Nephron progenitor cell (in vitro differentiated cells): ENCODE measurements at regions not wholly inside any gene's neighbourhood (a gene's known extent, or its start where the extent isn't known, plus 50 kb on each side); places are given as distances from the start of the nearest gene placed in this dataset.

Experiments
- DNase-seq: peaks from one replicate; pipeline ENCODE4 v3.0.0; 2021
- H3K27ac Mint-ChIP-seq: 2 replicates; pipeline ENCODE4 v1.8.0; 2021; ENCODE audit warnings: mild to moderate bottlenecking, moderate library complexity, mixed read lengths
- H3K27me3 Mint-ChIP-seq: 2 replicates; pipeline ENCODE4 v1.8.0; 2021; ENCODE audit warnings: mild to moderate bottlenecking, low read depth, mixed read lengths; ENCODE audit not compliant: poor library complexity
- H3K36me3 Mint-ChIP-seq: 2 replicates; pipeline ENCODE4 v1.8.0; 2021; ENCODE audit warnings: low read depth, mixed read lengths
- H3K4me1 Mint-ChIP-seq: 2 replicates; pipeline ENCODE4 v1.8.0; 2021; ENCODE audit warnings: mixed read lengths
- H3K4me3 Mint-ChIP-seq: 2 replicates; pipeline ENCODE4 v1.8.0; 2021; ENCODE audit warnings: mild to moderate bottlenecking, moderate library complexity, mixed read lengths
- H3K9me3 Mint-ChIP-seq: 2 replicates; pipeline ENCODE4 v1.8.0; 2021; ENCODE audit warnings: mild to moderate bottlenecking, moderate library complexity, mixed read lengths
- TF ChIP-seq, protein P1 (sequence below): fragments of 200-600 bp; sonication (generic); IDR thresholded peaks from 2 replicates; pipeline ENCODE4 v1.5.0; 2021; ENCODE audit warnings: antibody characterized with exemption

DNA sequence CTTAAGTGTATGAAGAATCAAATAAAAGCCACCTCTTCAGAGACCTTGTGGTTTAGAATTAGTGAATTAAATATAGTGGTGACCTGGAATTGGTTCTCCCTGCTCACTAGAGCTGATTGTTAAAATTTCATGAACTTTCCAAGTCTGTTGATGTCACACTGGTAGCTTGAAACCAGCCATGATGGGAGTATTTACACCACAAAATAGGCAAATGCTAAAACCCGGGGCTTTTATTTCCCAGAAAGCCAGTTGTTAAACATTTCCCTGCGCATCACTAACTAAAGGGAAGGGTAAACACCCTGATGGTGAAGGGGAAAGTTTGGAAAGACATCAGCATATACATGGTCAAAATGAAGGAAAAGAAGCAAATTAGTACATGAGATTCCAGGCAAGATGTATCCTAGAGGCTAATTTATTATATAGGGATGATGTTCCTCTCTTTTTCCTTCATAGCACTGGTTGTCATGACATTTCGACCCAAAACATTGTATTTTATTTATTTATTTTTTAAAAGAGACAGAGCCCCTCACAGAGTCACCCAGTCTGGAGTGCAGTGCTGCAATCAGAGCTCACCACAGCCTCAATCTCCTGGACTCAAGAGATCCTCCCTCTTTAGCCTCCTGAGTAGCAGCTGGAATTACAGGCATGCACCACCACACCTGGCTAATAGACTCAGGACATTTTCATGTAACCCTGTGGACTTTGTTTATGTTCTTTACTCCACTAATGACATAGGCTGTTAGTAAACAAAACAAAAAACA, 123.2 kb downstream of the RIN2 start:
- TF ChIP-seq, protein P1, sequence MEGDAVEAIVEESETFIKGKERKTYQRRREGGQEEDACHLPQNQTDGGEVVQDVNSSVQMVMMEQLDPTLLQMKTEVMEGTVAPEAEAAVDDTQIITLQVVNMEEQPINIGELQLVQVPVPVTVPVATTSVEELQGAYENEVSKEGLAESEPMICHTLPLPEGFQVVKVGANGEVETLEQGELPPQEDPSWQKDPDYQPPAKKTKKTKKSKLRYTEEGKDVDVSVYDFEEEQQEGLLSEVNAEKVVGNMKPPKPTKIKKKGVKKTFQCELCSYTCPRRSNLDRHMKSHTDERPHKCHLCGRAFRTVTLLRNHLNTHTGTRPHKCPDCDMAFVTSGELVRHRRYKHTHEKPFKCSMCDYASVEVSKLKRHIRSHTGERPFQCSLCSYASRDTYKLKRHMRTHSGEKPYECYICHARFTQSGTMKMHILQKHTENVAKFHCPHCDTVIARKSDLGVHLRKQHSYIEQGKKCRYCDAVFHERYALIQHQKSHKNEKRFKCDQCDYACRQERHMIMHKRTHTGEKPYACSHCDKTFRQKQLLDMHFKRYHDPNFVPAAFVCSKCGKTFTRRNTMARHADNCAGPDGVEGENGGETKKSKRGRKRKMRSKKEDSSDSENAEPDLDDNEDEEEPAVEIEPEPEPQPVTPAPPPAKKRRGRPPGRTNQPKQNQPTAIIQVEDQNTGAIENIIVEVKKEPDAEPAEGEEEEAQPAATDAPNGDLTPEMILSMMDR = no peak
- peaks cover 35% of the 10 kb centered on the region for H3K4me1 Mint-ChIP-seq
- peaks cover 5% of the 10 kb centered on the region for H3K27me3 Mint-ChIP-seq
- H3K9me3 Mint-ChIP-seq = no peaks in the 10 kb centered on the region
- no peak overlapping the region for H3K4me3 Mint-ChIP-seq
- H3K36me3 Mint-ChIP-seq = peaks cover 42% of the 10 kb centered on the region
- H3K27ac Mint-ChIP-seq = no peak overlapping the region
- DNase-seq = no peak

DNA sequence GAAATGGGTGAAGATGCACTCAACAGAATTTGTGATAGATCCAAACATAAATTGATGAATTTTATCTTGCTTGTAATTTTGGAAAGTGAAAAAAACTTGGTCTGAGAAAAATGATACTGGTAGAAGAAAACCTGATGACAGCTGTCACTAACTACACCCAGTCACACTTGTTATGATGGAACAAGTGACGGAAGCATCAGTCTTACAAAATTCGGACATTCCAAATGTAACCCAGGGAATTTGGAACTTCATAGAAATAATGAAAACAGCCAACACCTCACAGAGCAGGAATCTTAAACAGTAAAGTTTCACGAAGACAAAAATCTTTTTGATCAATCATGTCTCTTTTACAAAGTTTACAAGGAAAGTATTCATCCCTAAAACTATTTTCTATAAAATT, 123.9 kb downstream of the RIN2 start:
- peaks cover 5% of the 10 kb centered on the region for H3K27me3 Mint-ChIP-seq
- no peak overlapping the region for H3K4me3 Mint-ChIP-seq
- peaks cover 40% of the 10 kb centered on the region for H3K4me1 Mint-ChIP-seq
- no peak overlapping the region for H3K27ac Mint-ChIP-seq
- no peak for DNase-seq
- H3K9me3 Mint-ChIP-seq = no peaks in the 10 kb centered on the region
- TF ChIP-seq, protein P1 = no peak
- peaks cover 41% of the 10 kb centered on the region for H3K36me3 Mint-ChIP-seq

DNA sequence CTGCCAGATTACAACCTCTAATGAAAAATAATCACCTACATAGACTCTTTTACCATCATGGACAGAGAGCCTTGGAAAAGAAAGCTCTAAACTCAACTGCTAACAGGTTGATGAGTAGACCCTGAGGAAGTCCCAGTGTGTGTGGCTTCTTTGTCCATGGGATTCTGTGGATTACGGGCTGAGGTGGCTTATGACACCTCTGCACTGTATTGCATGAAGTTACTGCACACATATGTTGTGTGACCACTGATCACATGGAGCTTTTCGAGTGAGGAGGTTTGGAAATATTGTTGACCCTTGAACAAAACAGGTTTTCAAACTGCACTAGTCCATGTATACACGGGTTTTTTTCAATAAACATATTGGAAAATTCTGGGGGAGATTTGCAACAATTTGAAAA, 124.4 kb downstream of the RIN2 start:
- no peak overlapping the region for H3K27ac Mint-ChIP-seq

DNA sequence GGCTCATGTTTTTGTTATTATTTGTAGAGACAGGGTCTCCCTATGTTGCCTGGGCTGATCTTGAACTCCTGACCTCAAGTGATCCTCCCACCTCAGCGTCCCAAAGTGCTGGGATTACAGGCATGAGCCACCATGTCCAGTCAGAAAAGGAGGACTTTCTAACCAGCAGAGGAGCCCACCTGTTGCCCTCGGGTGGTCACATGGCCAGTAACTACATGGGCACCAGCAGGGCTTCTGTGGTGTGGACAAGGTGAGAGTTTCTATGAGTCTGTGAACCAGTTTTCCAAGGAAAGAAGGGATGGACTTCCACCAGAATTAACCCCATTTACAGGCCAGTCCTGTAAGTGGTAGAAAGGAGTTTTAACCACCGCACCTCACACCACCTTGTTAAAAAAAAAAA, 125.4 kb downstream of the RIN2 start:
- Mint-ChIP-seq H3K9me3 (no peaks in the 10 kb centered on the region), H3K36me3 (peaks cover 26% of the 10 kb centered on the region), H3K4me3 (no peak overlapping the region), H3K27ac (no peak overlapping the region), H3K4me1 (peaks cover 53% of the 10 kb centered on the region), H3K27me3 (peaks cover 5% of the 10 kb centered on the region)
- DNase-seq = no peak
- TF ChIP-seq, protein P1 = no peak

More for the DNA sequence above, 124.4 kb downstream of the RIN2 start:
- H3K27me3 Mint-ChIP-seq = peaks cover 5% of the 10 kb centered on the region
- H3K4me1 Mint-ChIP-seq = peaks cover 43% of the 10 kb centered on the region
- DNase-seq = no peak
- TF ChIP-seq, protein P1 = no peak
- no peaks in the 10 kb centered on the region for H3K9me3 Mint-ChIP-seq
- H3K36me3 Mint-ChIP-seq = peaks cover 36% of the 10 kb centered on the region
- no peak overlapping the region for H3K4me3 Mint-ChIP-seq

DNA sequence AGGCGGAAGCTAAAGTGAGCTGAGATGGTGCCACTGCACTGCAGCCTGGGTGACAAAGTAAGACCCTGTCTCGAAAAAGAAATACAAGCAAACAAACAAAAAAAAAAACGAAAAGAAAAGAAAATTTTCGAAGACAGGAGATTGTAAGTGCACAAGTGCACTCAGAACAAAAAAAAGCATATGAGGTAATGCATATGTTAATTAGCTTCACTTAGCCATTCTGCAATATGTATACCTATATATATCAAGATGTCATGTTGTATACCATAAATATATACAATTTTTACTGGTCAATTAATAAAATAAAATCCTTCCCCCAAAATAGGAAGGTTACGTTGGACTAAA, 127.5 kb downstream of the RIN2 start:
- H3K9me3 Mint-ChIP-seq = peaks cover 5% of the 10 kb centered on the region

More for the DNA sequence above, 127.5 kb downstream of the RIN2 start:
- H3K4me3 Mint-ChIP-seq = no peak overlapping the region
- DNase-seq = no peak
- peaks cover 71% of the 10 kb centered on the region for H3K4me1 Mint-ChIP-seq
- no peak overlapping the region for H3K27ac Mint-ChIP-seq
- H3K27me3 Mint-ChIP-seq = no peaks in the 10 kb centered on the region
- H3K36me3 Mint-ChIP-seq = peaks cover 14% of the 10 kb centered on the region
- TF ChIP-seq, protein P1 = no peak
